A549 (cell line): ENCODE measurements at regions not wholly inside any gene's neighbourhood (a gene's known extent, or its start where the extent isn't known, plus 50 kb on each side); places are given as distances from the start of the nearest gene placed in this dataset.

Experiments
- ATAC-seq, 2 experiments: fragments of 200-7000 bp in 1 of 2; fragments of >200 bp in 1 of 2; cut with Nextera tagmentation in 1 of 2; cut with Tn5 transposase in 1 of 2; 3 replicates each; pipeline versions ENCODE4 v1.8.0 to v1.9.1; 2018 to 2020; ENCODE audit warnings: mild to moderate bottlenecking in 1 of 2, moderate library complexity in 1 of 2
- CTCF ChIA-PET: fragments of 300-600 bp; sonication (Branson Sonifier 250); formaldehyde crosslinking; extraction: SDS; loops from one replicate; lab custom pipeline; 2021; ENCODE audit warnings: antibody characterized with exemption, inconsistent platforms; lab: Yijun Ruan, JAX
- POLR2A ChIA-PET: fragments of 350-600 bp; formaldehyde crosslinking; extraction: SDS; loops from one replicate; lab custom pipeline; 2021; ENCODE audit warnings: antibody characterized with exemption, inconsistent platforms; lab: Yijun Ruan, JAX
- DNase-seq, 2 experiments: peaks; one replicate each; pipeline versions ENCODE4 v3.0.0 to v3.0.0-alpha.2; 2011 to 2016; ENCODE audit warnings: low read depth in 1 of 2, low spot score in 1 of 2
- FAIRE-seq: peaks from 2 replicates; lab custom pipeline; 2011; peaks lifted over from hg19 to GRCh38; lab: Jason Lieb, UNC
- H3K27ac ChIP-seq, 2 experiments: fragments of >200 bp; sonication (Bioruptor Twin); formaldehyde crosslinking; 3 replicates each; pipeline ENCODE4 v1.5.1; 2016 to 2017
- H3K4me1 ChIP-seq: fragments of >200 bp; sonication (Bioruptor Twin); formaldehyde crosslinking; 3 replicates; pipeline ENCODE4 v1.6.1; 2016
- H3K4me2 ChIP-seq: fragments of >200 bp; sonication (Bioruptor Twin); formaldehyde crosslinking; 3 replicates; pipeline ENCODE4 v1.6.1; 2016
- H3K4me3 ChIP-seq: fragments of >200 bp; sonication (Bioruptor Twin); formaldehyde crosslinking; 3 replicates; pipeline ENCODE4 v1.5.1; 2016
- H3K9me3 ChIP-seq: fragments of >200 bp; sonication (Bioruptor Twin); formaldehyde crosslinking; 3 replicates; pipeline ENCODE4 v1.6.1; 2016
- ATOH8 ChIP-seq: fragments of 250-450 bp; sonication (Bioruptor Pico); IDR thresholded peaks from 2 replicates; pipeline ENCODE4 v1.5.0; 2020; ENCODE audit warnings: low read depth, mild to moderate bottlenecking, moderate library complexity
- BCL3 ChIP-seq: fragments of >200 bp; sonication (Bioruptor Twin); formaldehyde crosslinking; IDR thresholded peaks from 3 replicates; pipeline ENCODE4 v1.6.1; 2016
- BHLHE40 ChIP-seq: IDR thresholded peaks from 2 replicates; pipeline ENCODE4 v1.6.1; 2012; ENCODE audit warnings: low read depth, low read length, inconsistent platforms
- CBX8 ChIP-seq: fragments of 200-600 bp; sonication (generic); IDR thresholded peaks from 2 replicates; pipeline ENCODE4 v1.6.1; 2016
- CHD2 ChIP-seq: fragments of 150-350 bp; IDR thresholded peaks from 2 replicates; pipeline ENCODE4 v1.6.1; 2014; ENCODE audit warnings: low read length; ENCODE audit not compliant: partially characterized antibody
- CHD4 ChIP-seq: fragments of 200-600 bp; sonication (generic); IDR thresholded peaks from 2 replicates; pipeline ENCODE4 v1.6.1; 2016; ENCODE audit warnings: antibody characterized with exemption, mild to moderate bottlenecking, borderline replicate concordance
- E2F6 ChIP-seq: IDR thresholded peaks from 2 replicates; pipeline ENCODE4 v1.6.1; 2012; ENCODE audit warnings: low read depth, borderline replicate concordance
- EHMT2 ChIP-seq: fragments of 200-600 bp; sonication (generic); IDR thresholded peaks from 2 replicates; pipeline ENCODE4 v1.6.1; 2016; ENCODE audit warnings: antibody characterized with exemption, low read depth, mild to moderate bottlenecking, moderate library complexity
- ELK1 ChIP-seq: fragments of 150-350 bp; IDR thresholded peaks from 2 replicates; pipeline ENCODE4 v1.6.1; 2014; ENCODE audit warnings: low read depth, mild to moderate bottlenecking, low read length
- ESRRA ChIP-seq: fragments of 150-350 bp; IDR thresholded peaks from 2 replicates; pipeline ENCODE4 v1.6.1; 2014; ENCODE audit warnings: mild to moderate bottlenecking, low read length, borderline replicate concordance
- FOSL2 ChIP-seq, 2 experiments: fragments of 450-650 bp in 1 of 2; fragments of >200 bp in 1 of 2; sonication (Bioruptor Twin) in 1 of 2; formaldehyde crosslinking; IDR thresholded peaks; 2 replicates each; pipeline versions ENCODE4 v1.5.0 to v1.6.1; 2016 to 2020; ENCODE audit warnings: mild to moderate bottlenecking in 1 of 2, moderate library complexity in 1 of 2
- FOXS1 ChIP-seq: fragments of 250-450 bp; sonication (Bioruptor Pico); IDR thresholded peaks from 2 replicates; pipeline ENCODE4 v1.5.0; 2020; ENCODE audit warnings: mild to moderate bottlenecking, moderate library complexity
- HOXA7 ChIP-seq: fragments of 250-450 bp; sonication (Bioruptor Pico); IDR thresholded peaks from 2 replicates; pipeline ENCODE4 v1.5.0; 2020; ENCODE audit warnings: mild to moderate bottlenecking, moderate library complexity
- JUN ChIP-seq, 2 experiments: fragments of >200 bp; sonication (Bioruptor Twin); formaldehyde crosslinking; IDR thresholded peaks; 2 replicates in 1 of 2; 3 replicates in 1 of 2; pipeline ENCODE4 v1.6.1; 2016 to 2017
- JUNB ChIP-seq: fragments of >200 bp; sonication (Bioruptor Twin); formaldehyde crosslinking; IDR thresholded peaks from 2 replicates; pipeline ENCODE4 v1.6.1; 2016
- KDM1A ChIP-seq: fragments of 200-600 bp; sonication (generic); IDR thresholded peaks from 2 replicates; pipeline ENCODE4 v1.6.1; 2016; ENCODE audit warnings: low read depth, mild to moderate bottlenecking
- KDM5A ChIP-seq: fragments of 200-600 bp; sonication (generic); IDR thresholded peaks from 2 replicates; pipeline ENCODE4 v1.6.1; 2016; ENCODE audit warnings: antibody characterized with exemption, mild to moderate bottlenecking
- MAX ChIP-seq: IDR thresholded peaks from 2 replicates; pipeline ENCODE4 v1.6.1; 2012
- MYC ChIP-seq: IDR thresholded peaks from 2 replicates; pipeline ENCODE4 v1.6.1; 2012; ENCODE audit warnings: mild to moderate bottlenecking, inconsistent platforms, low read length, improper control_type of control experiment, borderline replicate concordance
- PBX3 ChIP-seq: IDR thresholded peaks from 2 replicates; pipeline ENCODE4 v1.6.1; 2012
- POLR2AphosphoS2 ChIP-seq: conservative IDR thresholded peaks from 2 replicates; pipeline ENCODE4 v1.6.1; 2012; ENCODE audit warnings: low read length, improper control_type of control experiment, inconsistent platforms
- RAD21 ChIP-seq, 2 experiments: fragments of >200 bp in 1 of 2; sonication (Bioruptor Twin) in 1 of 2; formaldehyde crosslinking in 1 of 2; IDR thresholded peaks in 1 of 2; conservative IDR thresholded peaks in 1 of 2; 2 replicates in 1 of 2; 3 replicates in 1 of 2; pipeline ENCODE4 v1.6.1; 2012 to 2018; ENCODE audit warnings: inconsistent platforms in 1 of 2
- RCOR1 ChIP-seq: fragments of 150-350 bp; IDR thresholded peaks from 2 replicates; pipeline ENCODE4 v1.6.1; 2014; ENCODE audit warnings: antibody characterized with exemption, low read length, low read depth
- RNF2 ChIP-seq: fragments of 200-600 bp; sonication (generic); IDR thresholded peaks from 2 replicates; pipeline ENCODE4 v1.6.1; 2016; ENCODE audit warnings: low read depth, mild to moderate bottlenecking, antibody characterized with exemption, moderate library complexity, borderline replicate concordance
- SMC3 ChIP-seq: fragments of >200 bp; sonication (Bioruptor Twin); formaldehyde crosslinking; IDR thresholded peaks from 3 replicates; pipeline ENCODE4 v1.6.1; 2018; ENCODE audit warnings: inconsistent platforms
- TFCP2L1 ChIP-seq: fragments of 250-450 bp; sonication (Bioruptor Pico); IDR thresholded peaks from 2 replicates; pipeline ENCODE4 v1.5.0; 2021; ENCODE audit warnings: mild to moderate bottlenecking
- USF2 ChIP-seq: fragments of 450-650 bp; IDR thresholded peaks from 2 replicates; pipeline ENCODE4 v1.6.1; 2014; ENCODE audit warnings: antibody characterized with exemption
- ZNF302 ChIP-seq: fragments of 250-450 bp; sonication (Bioruptor Pico); IDR thresholded peaks from 2 replicates; pipeline ENCODE4 v1.9.0; 2021; ENCODE audit warnings: inconsistent platforms, mild to moderate bottlenecking, moderate library complexity
- WGBS: methylation state at CpG from one replicate; pipeline ENCODE4 v1.1.6; 2017; ENCODE audit errors: missing lambda C conversion rate; 5-methylcytosine and 5-hydroxymethylcytosine counted together

GRCh38 chr6:88480816-88481215 lies 314.7 kb upstream of the CNR1 start:
- Histone ChIP-seq H3K4me3 (no peak overlapping the region), H3K27ac (no peak overlapping the region), H3K4me1 (no peaks in the 10 kb centered on the region), H3K4me2 (no peak overlapping the region), H3K9me3 (no peaks in the 10 kb centered on the region; the same call in 2 of the 3 replicates)
- POLR2A ChIA-PET = no interaction called here
- CTCF ChIA-PET = interaction anchor here (0.6 kb wide), 1 partner anchor 874 kb away, joined by 3 read pairs; no protein-coding TSS in a partner anchor
- no peak for ATAC-seq
- no peak for DNase-seq
- 96% methylated on average over 2 of the region's 5 CpGs for WGBS
- TF ChIP-seq BHLHE40 (no peak), JUNB (no peak), JUN (IDR thresholded peaks at IDR 0.05) (no peak), ATOH8 (CRISPR knock-in tag) (no peak), RNF2 (no peak), FOXS1 (CRISPR knock-in tag) (no peak), CHD4 (no peak), USF2 (no peak), CBX8 (no peak), KDM5A (no peak), PBX3 (no peak)
- FAIRE-seq = no peak

GRCh38 chr6:88477413-88477812 lies 311.3 kb upstream of the CNR1 start:
- DNase-seq = peak in 1 of 2 experiments; percentile 21
- no peak overlapping the region for H3K4me3 ChIP-seq
- H3K4me2 ChIP-seq = no peak overlapping the region
- TF ChIP-seq BHLHE40 (no peak), RAD21 (conservative IDR thresholded peaks at IDR 0.05 in 1 of 2, IDR thresholded peaks at IDR 0.05 in 1 of 2) (peak in 1 of 2 experiments; percentile 22; a peak in 1 of 5 replicates)
- ATAC-seq = 0 out of 6 replicates have a peak, but pooled peaks of 1 of the 2 experiments have one; percentile 39
- FAIRE-seq = no peak
- WGBS = 42% methylated on average over 1 of the region's 3 CpGs
- H3K9me3 ChIP-seq = no peaks in the 10 kb centered on the region
- POLR2A ChIA-PET = no interaction called here
- no peaks in the 10 kb centered on the region for H3K4me1 ChIP-seq
- CTCF ChIA-PET = no interaction called here
- H3K27ac ChIP-seq = no peak overlapping the region

GRCh38 chr6:88476388-88476787 lies 310.2 kb upstream of the CNR1 start:
- FAIRE-seq (no peak), DNase-seq (no peak), ATAC-seq (no peak)
- CTCF ChIA-PET = interaction anchor here (0.6 kb wide), 1 partner anchor 102 kb away, joined by 3 read pairs; no protein-coding TSS in a partner anchor
- no peaks in the 10 kb centered on the region for H3K4me1 ChIP-seq
- WGBS = 53% methylated on average over 2 of the region's 2 CpGs
- no peak overlapping the region for H3K4me3 ChIP-seq
- H3K9me3 ChIP-seq = no peaks in the 10 kb centered on the region
- TF ChIP-seq KDM5A = no peak
- no peak for TF ChIP-seq FOSL2 (IDR thresholded peaks at IDR 0.05)
- no peak for TF ChIP-seq FOSL2 (CRISPR knock-in tag; IDR thresholded peaks at IDR 0.05)
- no peak for TF ChIP-seq HOXA7 (CRISPR knock-in tag)
- no peak for TF ChIP-seq CHD2
- no peak for TF ChIP-seq ESRRA
- TF ChIP-seq JUNB = no peak
- no peak for TF ChIP-seq BCL3
- TF ChIP-seq CHD4 = no peak
- no peak for TF ChIP-seq EHMT2
- no peak for TF ChIP-seq MAX
- TF ChIP-seq SMC3 = no peak
- no peak for TF ChIP-seq RCOR1
- TF ChIP-seq KDM1A = no peak
- TF ChIP-seq ZNF302 = no peak
- TF ChIP-seq ELK1 = no peak
- TF ChIP-seq POLR2AphosphoS2 = no peak
- no peak for TF ChIP-seq MYC
- TF ChIP-seq E2F6 = no peak
- TF ChIP-seq RAD21 (conservative IDR thresholded peaks at IDR 0.05 in 1 of 2, IDR thresholded peaks at IDR 0.05 in 1 of 2) = no peak
- no peak for TF ChIP-seq TFCP2L1 (CRISPR knock-in tag)
- no peak overlapping the region for H3K4me2 ChIP-seq
- POLR2A ChIA-PET = no interaction called here
- H3K27ac ChIP-seq = no peak overlapping the region
